MM.1S (cell line): ENCODE measurements at regions not wholly inside any gene's neighbourhood (a gene's known extent, or its start where the extent isn't known, plus 50 kb on each side); places are given as distances from the start of the nearest gene placed in this dataset.

Experiments used
- DNase-seq: peaks from one replicate; pipeline ENCODE4 v3.0.0-alpha.2; 2015
- H2AFZ ChIP-seq: fragments of 300-600 bp; sonication (generic); 2 replicates; pipeline ENCODE4 v1.6.0; 2016; ENCODE audit warnings: antibody characterized with exemption, low read length
- H3F3A ChIP-seq: fragments of 300-600 bp; sonication (generic); 2 replicates; pipeline ENCODE4 v1.6.1; 2016; ENCODE audit warnings: mild to moderate bottlenecking, antibody characterized with exemption, low read length, moderate library complexity, mixed read lengths; ENCODE audit not compliant: insufficient read depth
- H3K27ac ChIP-seq: fragments of 300-600 bp; sonication (generic); 2 replicates; pipeline ENCODE4 v1.5.1; 2016; ENCODE audit warnings: mild to moderate bottlenecking, low read length
- H3K27me3 ChIP-seq: fragments of 300-600 bp; sonication (generic); replicated peaks from 2 replicates; pipeline ENCODE4 v1.6.0; 2016; ENCODE audit warnings: low read length; ENCODE audit not compliant: insufficient read depth
- H3K36me3 ChIP-seq: fragments of 300-600 bp; sonication (generic); replicated peaks from 2 replicates; pipeline ENCODE4 v1.6.1; 2016; ENCODE audit warnings: mild to moderate bottlenecking, low read length, mixed read lengths; ENCODE audit not compliant: insufficient read depth
- H3K4me1 ChIP-seq: fragments of 300-600 bp; sonication (generic); 2 replicates; pipeline ENCODE4 v1.6.1; 2016; ENCODE audit warnings: low read length, mixed read lengths
- H3K4me2 ChIP-seq: fragments of 300-600 bp; sonication (generic); 2 replicates; pipeline ENCODE4 v1.6.0; 2016; ENCODE audit warnings: low read depth, low read length
- H3K4me3 ChIP-seq: fragments of 300-600 bp; sonication (generic); 2 replicates; pipeline ENCODE4 v1.5.1; 2016; ENCODE audit warnings: low read length, mixed read lengths
- H3K79me2 ChIP-seq: fragments of 300-600 bp; sonication (generic); 2 replicates; pipeline ENCODE4 v1.6.1; 2016; ENCODE audit warnings: mixed run types, low read length, mixed read lengths
- H3K9ac ChIP-seq: fragments of 300-600 bp; sonication (generic); 2 replicates; pipeline ENCODE4 v1.6.1; 2016; ENCODE audit warnings: low read length, mixed read lengths
- H3K9me2 ChIP-seq: fragments of 300-600 bp; sonication (generic); replicated peaks from 2 replicates; pipeline ENCODE4 v1.6.1; 2016; ENCODE audit warnings: mild to moderate bottlenecking, low read length, mixed read lengths; ENCODE audit not compliant: insufficient read depth
- H3K9me3 ChIP-seq: fragments of 300-600 bp; sonication (generic); replicated peaks from 2 replicates; pipeline ENCODE4 v1.6.1; 2016; ENCODE audit warnings: mild to moderate bottlenecking, low read length, mixed read lengths; ENCODE audit not compliant: insufficient read depth
- H4K20me1 ChIP-seq: fragments of 300-600 bp; sonication (generic); 2 replicates; pipeline ENCODE4 v1.6.1; 2016; ENCODE audit warnings: mild to moderate bottlenecking, low read length, moderate library complexity, mixed read lengths; ENCODE audit not compliant: insufficient read depth
- CTCF ChIP-seq: fragments of 300-600 bp; sonication (generic); IDR thresholded peaks from 2 replicates; pipeline ENCODE4 v1.5.1; 2016; ENCODE audit warnings: antibody characterized with exemption, low read length, mixed read lengths
- EZH2 ChIP-seq: fragments of 300-600 bp; sonication (generic); optimal IDR thresholded peaks from 2 replicates; pipeline ENCODE3; 2017; ENCODE audit warnings: low read depth, mild to moderate bottlenecking, antibody characterized with exemption, low read length, mixed read lengths
- EZH2phosphoT487 ChIP-seq: fragments of 300-600 bp; sonication (generic); IDR thresholded peaks from 2 replicates; pipeline ENCODE4 v1.6.1; 2018; ENCODE audit warnings: antibody characterized with exemption, low read length

GRCh38 chr6:86856379-86856778 is 80.9 kb upstream of the HTR1E start:
- Histone ChIP-seq H3K36me3 (no peaks in the 10 kb centered on the region), H3K79me2 (no peaks in the 10 kb centered on the region), H2AFZ (no peak overlapping the region), H3K27ac (no peak overlapping the region), H3K9me2 (no peaks in the 10 kb centered on the region), H3K4me2 (no peak overlapping the region), H3K27me3 (no peaks in the 10 kb centered on the region), H3K9ac (no peak overlapping the region), H3K4me1 (no peaks in the 10 kb centered on the region), H3F3A (no peaks in the 10 kb centered on the region), H3K4me3 (no peak overlapping the region), H4K20me1 (no peaks in the 10 kb centered on the region), H3K9me3 (no peaks in the 10 kb centered on the region)
- DNase-seq, result no peak
- TF ChIP-seq CTCF (no peak), EZH2phosphoT487 (no peak), EZH2 (no peak)

GRCh38 chr6:86848986-86849385 is 88.3 kb upstream of the HTR1E start:
- no peaks in the 10 kb centered on the region for H4K20me1 ChIP-seq

GRCh38 chr6:86832686-86833085 is 104.6 kb upstream of the HTR1E start:
- Histone ChIP-seq H3K9me3 (no peaks in the 10 kb centered on the region), H3K4me1 (no peaks in the 10 kb centered on the region), H3F3A (no peaks in the 10 kb centered on the region), H3K36me3 (no peaks in the 10 kb centered on the region), H3K4me3 (no peak overlapping the region), H2AFZ (no peak overlapping the region), H3K27me3 (no peaks in the 10 kb centered on the region), H3K27ac (no peak overlapping the region), H4K20me1 (no peaks in the 10 kb centered on the region), H3K9ac (no peak overlapping the region), H3K4me2 (no peak overlapping the region), H3K79me2 (no peaks in the 10 kb centered on the region), H3K9me2 (no peaks in the 10 kb centered on the region)
- no peak for TF ChIP-seq CTCF
- DNase-seq, result no peak

More at GRCh38 chr6:86848986-86849385, 88.3 kb upstream of the HTR1E start:
- H3K27ac ChIP-seq, result no peak overlapping the region
- no peak overlapping the region for H3K9ac ChIP-seq
- H3K9me3 ChIP-seq, result no peaks in the 10 kb centered on the region
- H3K4me1 ChIP-seq, result no peaks in the 10 kb centered on the region
- TF ChIP-seq EZH2phosphoT487 (no peak), EZH2 (no peak), CTCF (no peak)
- H3K36me3 ChIP-seq, result no peaks in the 10 kb centered on the region
- no peak for DNase-seq
- no peaks in the 10 kb centered on the region for H3F3A ChIP-seq
- no peaks in the 10 kb centered on the region for H3K79me2 ChIP-seq
- H3K27me3 ChIP-seq, result no peaks in the 10 kb centered on the region
- no peak overlapping the region for H2AFZ ChIP-seq
- no peak overlapping the region for H3K4me2 ChIP-seq
- no peaks in the 10 kb centered on the region for H3K9me2 ChIP-seq
- H3K4me3 ChIP-seq, result no peak overlapping the region
